ENCODE measurements at regions not wholly inside any gene's neighbourhood (a gene's known extent, or its start where the extent isn't known, plus 50 kb on each side); places are given as distances from the start of the nearest gene placed in this dataset.

DNA sequence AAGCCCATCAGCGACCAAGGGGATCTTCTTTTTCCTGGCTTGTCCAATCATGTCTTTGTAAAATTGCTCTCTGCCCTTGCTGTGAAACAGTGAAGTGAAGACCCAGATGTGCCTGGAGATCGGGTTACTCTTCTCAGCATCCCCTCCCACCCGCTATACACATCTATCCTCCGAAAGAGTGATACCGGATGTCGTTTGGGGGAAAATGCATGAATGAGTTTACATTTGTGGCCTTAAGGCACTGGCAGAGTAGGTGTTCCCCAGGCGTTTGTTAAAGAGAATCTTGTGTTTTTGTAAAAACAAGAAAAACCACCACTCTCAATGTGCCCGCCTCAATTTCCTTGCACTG lies 528.3 kb downstream of the CMPK2 start:
- DNase-seq (ENCODE audit: low spot score) = no peak
- in situ Hi-C loops (cut with MboI; ENCODE audit: low pct_unique_long_range_greater_than_20kb, low sequenced_read_pairs, unreplicated experiment) = no loop called here
- TF ChIP-seq, protein P1, sequence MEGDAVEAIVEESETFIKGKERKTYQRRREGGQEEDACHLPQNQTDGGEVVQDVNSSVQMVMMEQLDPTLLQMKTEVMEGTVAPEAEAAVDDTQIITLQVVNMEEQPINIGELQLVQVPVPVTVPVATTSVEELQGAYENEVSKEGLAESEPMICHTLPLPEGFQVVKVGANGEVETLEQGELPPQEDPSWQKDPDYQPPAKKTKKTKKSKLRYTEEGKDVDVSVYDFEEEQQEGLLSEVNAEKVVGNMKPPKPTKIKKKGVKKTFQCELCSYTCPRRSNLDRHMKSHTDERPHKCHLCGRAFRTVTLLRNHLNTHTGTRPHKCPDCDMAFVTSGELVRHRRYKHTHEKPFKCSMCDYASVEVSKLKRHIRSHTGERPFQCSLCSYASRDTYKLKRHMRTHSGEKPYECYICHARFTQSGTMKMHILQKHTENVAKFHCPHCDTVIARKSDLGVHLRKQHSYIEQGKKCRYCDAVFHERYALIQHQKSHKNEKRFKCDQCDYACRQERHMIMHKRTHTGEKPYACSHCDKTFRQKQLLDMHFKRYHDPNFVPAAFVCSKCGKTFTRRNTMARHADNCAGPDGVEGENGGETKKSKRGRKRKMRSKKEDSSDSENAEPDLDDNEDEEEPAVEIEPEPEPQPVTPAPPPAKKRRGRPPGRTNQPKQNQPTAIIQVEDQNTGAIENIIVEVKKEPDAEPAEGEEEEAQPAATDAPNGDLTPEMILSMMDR (IDR thresholded peaks at IDR 0.05; ENCODE audit: extremely low read depth, insufficient read depth, missing control alignments) = no peak

DNA sequence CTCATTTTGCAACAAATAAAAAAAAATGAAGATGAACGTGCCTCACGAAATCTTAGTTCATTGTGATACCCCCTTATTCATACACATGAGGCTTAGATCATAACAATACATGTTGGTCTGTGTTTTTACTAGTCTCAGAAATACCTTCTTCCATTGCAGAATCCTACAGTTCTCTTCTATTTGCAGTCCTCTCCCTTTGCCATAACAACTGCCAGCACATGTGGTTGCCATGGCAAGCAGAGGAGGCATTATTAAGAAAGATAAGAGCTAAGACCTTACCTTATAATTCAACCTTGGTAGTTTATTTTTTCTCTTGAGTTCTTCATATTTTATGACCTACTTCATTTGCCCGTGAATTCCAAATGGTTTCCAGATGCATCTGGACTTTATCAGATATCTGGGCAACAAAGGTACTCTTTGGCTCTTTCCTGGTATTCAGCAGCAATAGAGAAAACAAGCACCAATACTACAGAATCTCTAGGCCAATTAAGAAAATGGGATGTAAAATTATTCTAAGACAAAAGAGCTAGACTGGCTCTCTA lies 524.0 kb downstream of the CMPK2 start:
- no peak for DNase-seq (ENCODE audit: low spot score)
- in situ Hi-C loops (cut with MboI; ENCODE audit: low pct_unique_long_range_greater_than_20kb, low sequenced_read_pairs, unreplicated experiment) = no loop called here
- TF ChIP-seq, protein P1 (IDR thresholded peaks at IDR 0.05; ENCODE audit: extremely low read depth, insufficient read depth, missing control alignments) = no peak

DNA sequence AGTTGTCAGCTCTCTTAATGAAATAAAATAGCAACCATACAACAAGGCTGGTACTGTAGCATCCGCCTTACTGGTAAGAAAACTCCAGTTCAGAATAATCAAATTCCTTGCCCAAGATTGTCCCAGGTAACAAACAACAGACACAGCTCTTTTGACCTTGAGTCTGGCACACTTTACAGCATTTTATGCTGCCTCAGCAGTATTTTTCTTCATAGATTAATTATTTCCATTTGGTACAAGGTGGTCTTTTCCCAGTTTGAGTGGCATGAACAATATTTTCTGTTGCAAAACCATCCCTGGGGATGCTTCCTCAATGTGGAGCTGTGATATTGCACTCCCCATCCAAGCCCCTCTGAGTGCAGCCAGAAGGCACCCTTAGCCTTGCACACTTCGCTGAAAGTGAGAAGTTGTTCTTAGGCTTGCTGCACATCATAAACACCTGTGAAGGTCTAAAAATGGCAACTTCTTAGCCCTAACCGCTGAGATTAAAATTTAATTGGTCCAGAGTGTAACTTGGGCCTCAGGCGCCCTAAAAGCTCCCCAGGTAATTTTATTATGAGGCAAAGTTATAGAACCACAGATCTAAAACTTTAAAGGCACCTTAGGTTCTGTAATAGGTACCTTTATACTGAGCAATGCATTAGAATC lies 523.3 kb downstream of the CMPK2 start:
- in situ Hi-C loops (cut with MboI; ENCODE audit: low pct_unique_long_range_greater_than_20kb, low sequenced_read_pairs, unreplicated experiment) = no loop called here
- DNase-seq (ENCODE audit: low spot score) = no peak
- TF ChIP-seq, protein P1 (IDR thresholded peaks at IDR 0.05; ENCODE audit: extremely low read depth, insufficient read depth, missing control alignments) = no peak

DNA sequence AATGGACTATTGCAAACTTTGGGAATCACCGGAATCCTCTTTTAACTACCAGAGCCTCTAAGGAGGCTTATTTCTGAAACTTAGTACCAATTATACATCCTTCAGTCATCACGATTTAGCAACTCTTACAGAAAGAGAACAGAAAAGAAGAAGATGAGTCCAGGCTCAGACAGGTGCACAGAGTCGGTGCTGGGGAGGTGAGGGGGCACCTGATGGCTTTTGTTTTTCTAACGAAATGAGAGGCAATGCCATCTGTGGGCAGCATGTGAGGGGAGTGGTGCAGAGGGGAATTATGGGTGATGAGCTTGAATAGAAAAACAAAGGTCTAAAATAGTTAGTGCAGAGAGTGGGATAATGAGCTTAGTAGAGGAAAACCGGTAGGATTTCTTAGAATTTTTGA lies 522.6 kb downstream of the CMPK2 start:
- no peak for DNase-seq (ENCODE audit: low spot score)
- in situ Hi-C loops (cut with MboI; ENCODE audit: low pct_unique_long_range_greater_than_20kb, low sequenced_read_pairs, unreplicated experiment) = no loop called here
- TF ChIP-seq, protein P1 (IDR thresholded peaks at IDR 0.05; ENCODE audit: extremely low read depth, insufficient read depth, missing control alignments) = no peak

DNA sequence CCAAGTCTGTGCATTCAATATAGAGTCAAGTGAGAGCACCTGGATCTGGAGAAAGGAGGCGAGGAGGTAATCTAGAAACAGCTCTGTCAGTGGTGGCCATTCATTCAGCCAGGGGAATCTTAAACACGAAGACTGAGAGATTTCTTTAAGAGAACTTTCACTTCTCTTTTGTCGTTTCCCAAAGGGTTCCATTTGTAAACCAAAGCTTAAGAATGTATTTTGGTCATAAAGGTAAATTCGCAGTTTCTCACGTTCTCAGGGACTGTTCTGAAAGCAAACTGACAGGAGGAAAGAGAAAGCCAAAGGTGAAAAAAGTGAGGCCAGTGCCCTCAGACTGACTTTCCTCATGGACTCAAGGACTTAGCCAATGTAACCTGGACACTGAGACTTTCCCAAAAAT lies 513.5 kb downstream of the CMPK2 start:
- TF ChIP-seq, protein P1 (IDR thresholded peaks at IDR 0.05; ENCODE audit: extremely low read depth, insufficient read depth, missing control alignments) = no peak
- in situ Hi-C loops (cut with MboI; ENCODE audit: low pct_unique_long_range_greater_than_20kb, low sequenced_read_pairs, unreplicated experiment) = no loop called here
- peak; percentile 34 for DNase-seq (ENCODE audit: low spot score)

DNA sequence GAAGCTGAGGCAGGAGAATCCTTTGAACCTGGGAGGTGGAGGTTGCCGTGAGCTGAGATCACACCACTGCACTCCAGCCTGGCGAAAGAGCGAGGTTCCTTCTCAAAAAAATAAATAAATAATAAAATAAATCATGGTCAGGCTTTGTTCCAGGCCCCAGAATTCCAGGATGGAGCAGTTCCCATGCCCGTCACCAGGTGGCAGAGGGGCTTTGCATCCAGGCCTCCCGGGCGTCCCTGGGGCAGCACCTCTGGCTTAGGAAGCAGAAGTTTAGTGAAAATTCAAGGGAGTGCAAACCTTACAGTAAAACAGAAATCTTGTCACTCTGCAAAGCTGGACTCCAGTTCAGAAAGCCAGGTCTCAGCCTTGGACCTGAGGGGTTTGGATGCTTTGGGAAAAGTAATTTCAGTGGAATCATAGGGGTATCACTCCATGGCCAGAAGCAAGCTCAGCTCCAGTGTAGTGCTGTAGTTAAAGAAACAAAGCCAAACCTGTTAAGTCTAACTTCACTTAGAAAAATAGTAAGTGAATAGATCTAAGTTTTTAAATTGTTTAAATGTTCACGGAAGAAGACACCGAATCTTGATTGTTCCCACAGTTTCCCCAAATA lies 512.7 kb downstream of the CMPK2 start:
- in situ Hi-C loops (cut with MboI; ENCODE audit: low pct_unique_long_range_greater_than_20kb, low sequenced_read_pairs, unreplicated experiment) = no loop called here
- TF ChIP-seq, protein P1 (IDR thresholded peaks at IDR 0.05; ENCODE audit: extremely low read depth, insufficient read depth, missing control alignments) = peak; percentile 20
- no peak for DNase-seq (ENCODE audit: low spot score)

Data from GM13977 (cell line).